Gastroesophageal sphincter (tissue), 3 donors: ENCODE measurements at regions not wholly inside any gene's neighbourhood (a gene's known extent, or its start where the extent isn't known, plus 50 kb on each side); places are given as distances from the start of the nearest gene placed in this dataset.

ENCODE experiments used
- EP300 ChIP-seq: sonication (generic); formaldehyde crosslinking; IDR thresholded peaks from one replicate; pipeline ENCODE4 v1.6.1; 2017; ENCODE audit warnings: antibody characterized with exemption, mild to moderate bottlenecking
- POLR2AphosphoS5 ChIP-seq: sonication (generic); formaldehyde crosslinking; IDR thresholded peaks from one replicate; pipeline ENCODE4 v1.6.1; 2017; ENCODE audit warnings: antibody characterized with exemption
- TF ChIP-seq, protein P1 (sequence below), 4 experiments: fragments of 200-600 bp in 2 of 4; fragments of 450-650 bp in 2 of 4; sonication (generic) in 1 of 4; IDR thresholded peaks; one replicate each; pipeline ENCODE4 v1.5.1; 2017 to 2019; ENCODE audit warnings: antibody characterized with exemption in 4 of 4, mild to moderate bottlenecking in 2 of 4, moderate library complexity in 2 of 4

- TF ChIP-seq, protein P1, sequence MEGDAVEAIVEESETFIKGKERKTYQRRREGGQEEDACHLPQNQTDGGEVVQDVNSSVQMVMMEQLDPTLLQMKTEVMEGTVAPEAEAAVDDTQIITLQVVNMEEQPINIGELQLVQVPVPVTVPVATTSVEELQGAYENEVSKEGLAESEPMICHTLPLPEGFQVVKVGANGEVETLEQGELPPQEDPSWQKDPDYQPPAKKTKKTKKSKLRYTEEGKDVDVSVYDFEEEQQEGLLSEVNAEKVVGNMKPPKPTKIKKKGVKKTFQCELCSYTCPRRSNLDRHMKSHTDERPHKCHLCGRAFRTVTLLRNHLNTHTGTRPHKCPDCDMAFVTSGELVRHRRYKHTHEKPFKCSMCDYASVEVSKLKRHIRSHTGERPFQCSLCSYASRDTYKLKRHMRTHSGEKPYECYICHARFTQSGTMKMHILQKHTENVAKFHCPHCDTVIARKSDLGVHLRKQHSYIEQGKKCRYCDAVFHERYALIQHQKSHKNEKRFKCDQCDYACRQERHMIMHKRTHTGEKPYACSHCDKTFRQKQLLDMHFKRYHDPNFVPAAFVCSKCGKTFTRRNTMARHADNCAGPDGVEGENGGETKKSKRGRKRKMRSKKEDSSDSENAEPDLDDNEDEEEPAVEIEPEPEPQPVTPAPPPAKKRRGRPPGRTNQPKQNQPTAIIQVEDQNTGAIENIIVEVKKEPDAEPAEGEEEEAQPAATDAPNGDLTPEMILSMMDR (IDR thresholded peaks at IDR 0.05), result no peak
- TF ChIP-seq POLR2AphosphoS5 (no peak), EP300 (no peak)
These were observed 351.1 kb downstream of the ACTR3B start for GRCh38 chr7:153110606-153111005.
